Astrocyte (in vitro differentiated cells and primary cell): ENCODE measurements at regions not wholly inside any gene's neighbourhood (a gene's known extent, or its start where the extent isn't known, plus 50 kb on each side); places are given as distances from the start of the nearest gene placed in this dataset.
"Not testable (repeated sequence)": the region's sequence is repeated elsewhere in the genome, so short reads cannot be mapped to it uniquely, and the experiment has no call there.

Experiments
- DNase-seq: peaks from one replicate; pipeline ENCODE4 v3.0.0-alpha.2; 2010; ENCODE audit warnings: low read depth
- FAIRE-seq: peaks from 2 replicates; lab custom pipeline; 2011; peaks lifted over from hg19 to GRCh38; lab: Jason Lieb, UNC
- H2AFZ ChIP-seq: 2 replicates; pipeline ENCODE4 v1.6.0; 2012; ENCODE audit warnings: low read depth, low read length, inconsistent platforms
- H3K27ac ChIP-seq: 2 replicates; pipeline ENCODE4 v1.5.1; 2011; ENCODE audit warnings: low read depth, low read length, inconsistent platforms
- H3K27me3 ChIP-seq: 2 replicates; pipeline ENCODE4 v1.6.0; 2011; ENCODE audit warnings: low read length, inconsistent platforms; ENCODE audit not compliant: insufficient read depth
- H3K36me3 ChIP-seq: 2 replicates; pipeline ENCODE4 v1.5.1; 2011; ENCODE audit warnings: low read length, inconsistent platforms; ENCODE audit not compliant: insufficient read depth
- H3K4me1 ChIP-seq: 2 replicates; pipeline ENCODE4 v1.5.1; 2011; ENCODE audit warnings: low read length, inconsistent platforms; ENCODE audit not compliant: insufficient read depth
- H3K4me2 ChIP-seq: 2 replicates; pipeline ENCODE4 v1.6.0; 2012; ENCODE audit warnings: low read length, inconsistent platforms
- H3K4me3 ChIP-seq: 2 replicates; pipeline ENCODE4 v1.5.1; 2011; ENCODE audit warnings: low read depth, mild to moderate bottlenecking, low read length, inconsistent platforms; ENCODE audit not compliant: insufficient read depth
- H3K79me2 ChIP-seq: 2 replicates; pipeline ENCODE4 v1.6.0; 2012; ENCODE audit warnings: mild to moderate bottlenecking, low read length, inconsistent platforms; ENCODE audit not compliant: insufficient read depth
- H3K9ac ChIP-seq: 2 replicates; pipeline ENCODE4 v1.6.0; 2012; ENCODE audit warnings: mild to moderate bottlenecking, low read length, inconsistent platforms
- H3K9me3 ChIP-seq: 2 replicates; pipeline ENCODE4 v1.5.1; 2012; ENCODE audit warnings: low read depth, mild to moderate bottlenecking, low read length, inconsistent platforms; ENCODE audit not compliant: insufficient read depth
- H4K20me1 ChIP-seq: 2 replicates; pipeline ENCODE4 v1.6.0; 2012; ENCODE audit warnings: low read length, inconsistent platforms; ENCODE audit not compliant: insufficient read depth
- H3K27ac Mint-ChIP-seq: one replicate; pipeline ENCODE4 v1.8.0; 2021; ENCODE audit warnings: mild to moderate bottlenecking, mixed read lengths; ENCODE audit not compliant: unreplicated experiment
- H3K27me3 Mint-ChIP-seq: one replicate; pipeline ENCODE4 v1.8.0; 2021; ENCODE audit warnings: low read depth, mixed read lengths; ENCODE audit not compliant: unreplicated experiment
- H3K36me3 Mint-ChIP-seq: one replicate; pipeline ENCODE4 v1.8.0; 2021; ENCODE audit warnings: low read depth, mixed read lengths; ENCODE audit not compliant: unreplicated experiment
- H3K4me1 Mint-ChIP-seq: one replicate; pipeline ENCODE4 v1.8.0; 2021; ENCODE audit warnings: low read depth, mixed read lengths; ENCODE audit not compliant: unreplicated experiment
- H3K4me3 Mint-ChIP-seq: one replicate; pipeline ENCODE4 v1.8.0; 2021; ENCODE audit warnings: mild to moderate bottlenecking, moderate library complexity, mixed read lengths; ENCODE audit not compliant: unreplicated experiment
- H3K9me3 Mint-ChIP-seq: one replicate; pipeline ENCODE4 v1.8.0; 2021; ENCODE audit warnings: mild to moderate bottlenecking, mixed read lengths; ENCODE audit not compliant: unreplicated experiment
- EZH2 ChIP-seq: IDR thresholded peaks from 2 replicates; pipeline ENCODE4 v1.6.1; 2012; ENCODE audit warnings: mild to moderate bottlenecking, low read length, inconsistent platforms; ENCODE audit not compliant: insufficient read depth
- TF ChIP-seq, protein P1 (sequence below): IDR thresholded peaks from 2 replicates; pipeline ENCODE4 v1.5.1; 2011; ENCODE audit warnings: low read depth, mild to moderate bottlenecking, inconsistent platforms, low read length, moderate library complexity; ENCODE audit not compliant: insufficient read depth

GRCh38 chr11:49499117-49499516 lies 290.7 kb upstream of the FOLH1 start:
- Histone ChIP-seq H3K27ac (no peak overlapping the region), H3K9ac (no peak overlapping the region), H3K4me1 (no peaks in the 10 kb centered on the region), H4K20me1 (no peaks in the 10 kb centered on the region), H3K36me3 (no peaks in the 10 kb centered on the region), H3K9me3 (no peaks in the 10 kb centered on the region), H3K79me2 (no peaks in the 10 kb centered on the region), H3K27me3 (no peaks in the 10 kb centered on the region), H3K4me3 (no peak overlapping the region), H3K4me2 (no peak overlapping the region), H2AFZ (no peak overlapping the region)
- TF ChIP-seq EZH2 = no peak
- TF ChIP-seq, protein P1, sequence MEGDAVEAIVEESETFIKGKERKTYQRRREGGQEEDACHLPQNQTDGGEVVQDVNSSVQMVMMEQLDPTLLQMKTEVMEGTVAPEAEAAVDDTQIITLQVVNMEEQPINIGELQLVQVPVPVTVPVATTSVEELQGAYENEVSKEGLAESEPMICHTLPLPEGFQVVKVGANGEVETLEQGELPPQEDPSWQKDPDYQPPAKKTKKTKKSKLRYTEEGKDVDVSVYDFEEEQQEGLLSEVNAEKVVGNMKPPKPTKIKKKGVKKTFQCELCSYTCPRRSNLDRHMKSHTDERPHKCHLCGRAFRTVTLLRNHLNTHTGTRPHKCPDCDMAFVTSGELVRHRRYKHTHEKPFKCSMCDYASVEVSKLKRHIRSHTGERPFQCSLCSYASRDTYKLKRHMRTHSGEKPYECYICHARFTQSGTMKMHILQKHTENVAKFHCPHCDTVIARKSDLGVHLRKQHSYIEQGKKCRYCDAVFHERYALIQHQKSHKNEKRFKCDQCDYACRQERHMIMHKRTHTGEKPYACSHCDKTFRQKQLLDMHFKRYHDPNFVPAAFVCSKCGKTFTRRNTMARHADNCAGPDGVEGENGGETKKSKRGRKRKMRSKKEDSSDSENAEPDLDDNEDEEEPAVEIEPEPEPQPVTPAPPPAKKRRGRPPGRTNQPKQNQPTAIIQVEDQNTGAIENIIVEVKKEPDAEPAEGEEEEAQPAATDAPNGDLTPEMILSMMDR = no peak
- FAIRE-seq (no peak), DNase-seq (no peak)
- no peak overlapping the region for H3K27ac Mint-ChIP-seq
- no peaks in the 10 kb centered on the region for H3K9me3 Mint-ChIP-seq
- no peak overlapping the region for H3K4me3 Mint-ChIP-seq
- H3K36me3 Mint-ChIP-seq = no peaks in the 10 kb centered on the region
- no peaks in the 10 kb centered on the region for H3K4me1 Mint-ChIP-seq
- H3K27me3 Mint-ChIP-seq = no peaks in the 10 kb centered on the region

GRCh38 chr11:49505231-49505630 lies 296.8 kb upstream of the FOLH1 start:
- no peak overlapping the region for H3K27ac ChIP-seq
- no peaks in the 10 kb centered on the region for H3K9me3 Mint-ChIP-seq
- FAIRE-seq (no peak), DNase-seq (no peak)
- no peaks in the 10 kb centered on the region for H4K20me1 ChIP-seq
- no peaks in the 10 kb centered on the region for H3K27me3 ChIP-seq
- H2AFZ ChIP-seq = no peak overlapping the region
- no peaks in the 10 kb centered on the region for H3K36me3 ChIP-seq
- no peaks in the 10 kb centered on the region for H3K27me3 Mint-ChIP-seq
- no peaks in the 10 kb centered on the region for H3K36me3 Mint-ChIP-seq
- H3K79me2 ChIP-seq = no peaks in the 10 kb centered on the region
- H3K4me3 Mint-ChIP-seq = no peak overlapping the region
- no peak overlapping the region for H3K27ac Mint-ChIP-seq
- TF ChIP-seq, protein P1 = no peak
- no peak for TF ChIP-seq EZH2
- no peak overlapping the region for H3K9ac ChIP-seq
- no peak overlapping the region for H3K4me3 ChIP-seq
- H3K4me1 Mint-ChIP-seq = no peaks in the 10 kb centered on the region
- H3K4me1 ChIP-seq = no peaks in the 10 kb centered on the region
- no peaks in the 10 kb centered on the region for H3K9me3 ChIP-seq
- H3K4me2 ChIP-seq = no peak overlapping the region

- H3K27me3 ChIP-seq, H3K4me3 ChIP-seq, H3K4me1 Mint-ChIP-seq, H3K79me2 ChIP-seq, H3K9me3 Mint-ChIP-seq, H3K4me2 ChIP-seq, H3K27me3 Mint-ChIP-seq, H3K9me3 ChIP-seq, H3K36me3 ChIP-seq, H3K27ac ChIP-seq, H4K20me1 ChIP-seq, H3K36me3 Mint-ChIP-seq, H3K27ac Mint-ChIP-seq, H3K4me1 ChIP-seq, H3K9ac ChIP-seq, H3K4me3 Mint-ChIP-seq, H2AFZ ChIP-seq: not testable (repeated sequence)
- DNase-seq = peak; percentile 4
- TF ChIP-seq, protein P1 = peak; percentile 32
- peak; percentile 96 for FAIRE-seq
Measured at GRCh38 chr11:49526240-49526829, 317.9 kb upstream of the FOLH1 start.
